GM12878 (cell line): ENCODE measurements at regions not wholly inside any gene's neighbourhood (a gene's known extent, or its start where the extent isn't known, plus 50 kb on each side); places are given as distances from the start of the nearest gene placed in this dataset.

Experiments
- ATAC-seq: fragments of 200-7000 bp; cut with Tn5 transposase; 3 replicates; pipeline ENCODE4 v1.9.1; 2020; ENCODE audit warnings: mild to moderate bottlenecking, moderate library complexity
- BruUV-seq: library from RNA; stranded (reverse); fragments of 400-500 nt; replicated peaks from 2 replicates; lab custom pipeline; 2021; lab: Mats Ljungman, UMichigan
- CTCF ChIA-PET: fragments of 300-600 bp; sonication (Branson Sonifier 250); formaldehyde crosslinking; extraction: SDS; loops from one replicate; lab custom pipeline; 2021; ENCODE audit warnings: inconsistent platforms; lab: Yijun Ruan, JAX
- POLR2A ChIA-PET: fragments of 350-600 bp; formaldehyde crosslinking; extraction: SDS; loops from one replicate; lab custom pipeline; 2021; ENCODE audit warnings: inconsistent platforms; lab: Charles Lee
- RAD21 ChIA-PET: fragments of 300-600 bp; sonication (Branson Sonifier 250); formaldehyde crosslinking; loops from one replicate; lab custom pipeline; 2023; ENCODE audit warnings: antibody characterized with exemption; ENCODE audit not compliant: unreplicated experiment; lab: Charles Lee
- SMC1A ChIA-PET: fragments of 300-600 bp; sonication (Branson Sonifier 250); formaldehyde crosslinking; loops from one replicate; lab custom pipeline; 2023; ENCODE audit not compliant: unreplicated experiment, uncharacterized antibody; lab: Charles Lee
- DNase-seq: peaks from one replicate; pipeline ENCODE4 v3.0.0-alpha.2; 2011; ENCODE audit warnings: low read depth, low spot score
- FAIRE-seq: peaks from 3 replicates; lab custom pipeline; 2011; peaks lifted over from hg19 to GRCh38; lab: Jason Lieb, UNC
- H2AFZ ChIP-seq: 2 replicates; pipeline ENCODE4 v1.6.0; 2011; ENCODE audit warnings: low read depth, low read length, control low read depth; ENCODE audit not compliant: control insufficient read depth
- H3K27ac ChIP-seq: 2 replicates; pipeline ENCODE4 v1.5.1; 2011; ENCODE audit warnings: control low read depth; ENCODE audit not compliant: control insufficient read depth, insufficient read depth
- H3K27me3 ChIP-seq, 2 experiments: replicated peaks in 1 of 2; 2 replicates each; pipeline versions ENCODE4 v1.6.0 to v1.6.1; 2011; ENCODE audit warnings: low read length in 1 of 2; ENCODE audit not compliant: control insufficient read depth in 2 of 2, insufficient read depth in 2 of 2
- H3K36me3 ChIP-seq, 2 experiments: 2 replicates each; pipeline ENCODE4 v1.5.1; 2011; ENCODE audit warnings: low read length in 1 of 2; ENCODE audit not compliant: control insufficient read depth in 2 of 2, insufficient read depth in 2 of 2
- H3K4me1 ChIP-seq: 2 replicates; pipeline ENCODE4 v1.6.1; 2011; ENCODE audit warnings: mild to moderate bottlenecking, low read length, moderate library complexity, mixed read lengths; ENCODE audit not compliant: control insufficient read depth, insufficient read depth
- H3K4me2 ChIP-seq: 2 replicates; pipeline ENCODE4 v1.6.0; 2011; ENCODE audit warnings: control low read depth; ENCODE audit not compliant: control insufficient read depth, insufficient read depth
- H3K4me3 ChIP-seq: fragments of 200-600 bp; sonication (generic); 2 replicates; pipeline ENCODE4 v1.5.1; 2016
- H3K79me2 ChIP-seq: 2 replicates; pipeline ENCODE4 v1.6.0; 2011; ENCODE audit warnings: low read length; ENCODE audit not compliant: control insufficient read depth, insufficient read depth
- H3K9ac ChIP-seq: 2 replicates; pipeline ENCODE4 v1.8.0; 2011; ENCODE audit warnings: low read length, control low read depth, mixed read lengths; ENCODE audit not compliant: control insufficient read depth, insufficient read depth
- H3K9me3 ChIP-seq: replicated peaks from 3 replicates; pipeline ENCODE4 v1.5.1; 2011; ENCODE audit warnings: mild to moderate bottlenecking, low read length; ENCODE audit not compliant: control insufficient read depth, insufficient read depth
- H4K20me1 ChIP-seq: 2 replicates; pipeline ENCODE4 v1.6.0; 2011; ENCODE audit not compliant: control insufficient read depth, insufficient read depth
- CEBPB ChIP-seq, 2 experiments: fragments of 150-350 bp in 1 of 2; IDR thresholded peaks; 2 replicates each; pipeline ENCODE4 v1.6.1; 2012 to 2014; ENCODE audit warnings: low read depth in 2 of 2, low read length in 2 of 2, borderline replicate concordance in 1 of 2, inconsistent platforms in 1 of 2
- EED ChIP-seq: sonication (generic); IDR thresholded peaks from 2 replicates; pipeline ENCODE4 v1.6.1; 2016; ENCODE audit warnings: antibody characterized with exemption, low read depth
- EP300 ChIP-seq, 2 experiments: fragments of 150-350 bp in 1 of 2; IDR thresholded peaks; 2 replicates each; pipeline ENCODE4 v1.6.1; 2011 to 2012; ENCODE audit warnings: low read depth in 2 of 2, low read length in 2 of 2, borderline replicate concordance in 1 of 2, improper control_type of control experiment in 1 of 2, inconsistent platforms in 1 of 2; ENCODE audit not compliant: control insufficient read depth in 1 of 2
- ESRRA ChIP-seq: IDR thresholded peaks from 2 replicates; pipeline ENCODE4 v1.6.1; 2012; ENCODE audit warnings: mild to moderate bottlenecking, low read length, improper control_type of control experiment
- FOXM1 ChIP-seq: IDR thresholded peaks from 2 replicates; pipeline ENCODE4 v1.6.1; 2012; ENCODE audit warnings: low read depth, mild to moderate bottlenecking, inconsistent platforms, low read length, moderate library complexity
- HCFC1 ChIP-seq: fragments of 150-350 bp; IDR thresholded peaks from 2 replicates; pipeline ENCODE4 v1.6.1; 2014; ENCODE audit warnings: low read length
- HDAC2 ChIP-seq: fragments of 200-600 bp; sonication (generic); IDR thresholded peaks from 2 replicates; pipeline ENCODE4 v1.6.1; 2017
- IKZF1 ChIP-seq: fragments of 450-650 bp; conservative IDR thresholded peaks from 2 replicates; pipeline ENCODE4 v1.6.1; 2017; ENCODE audit warnings: antibody characterized with exemption, mild to moderate bottlenecking
- POLR2A ChIP-seq: IDR thresholded peaks from 2 replicates; pipeline ENCODE4 v1.6.1; 2011; ENCODE audit warnings: low read depth, mild to moderate bottlenecking, low read length
- POLR2AphosphoS5 ChIP-seq: IDR thresholded peaks from 2 replicates; pipeline ENCODE4 v1.6.1; 2011; ENCODE audit warnings: mild to moderate bottlenecking, low read length, inconsistent platforms
- RELB ChIP-seq: fragments of 450-650 bp; IDR thresholded peaks from 2 replicates; pipeline ENCODE4 v1.6.1; 2017; ENCODE audit warnings: low read depth, mild to moderate bottlenecking, moderate library complexity
- SREBF2 ChIP-seq: IDR thresholded peaks from 2 replicates; pipeline ENCODE4 v1.6.1; 2012; ENCODE audit warnings: mild to moderate bottlenecking, low read length
- WGBS: methylation state at CpG from one replicate; pipeline ENCODE4 v1.1.6; 2016; ENCODE audit warnings: low lambda C conversion rate; ENCODE audit not compliant: insufficient replicate concordance, insufficient coverage; ENCODE audit errors: missing lambda C conversion rate; 5-methylcytosine and 5-hydroxymethylcytosine counted together
- in situ Hi-C: fragments of 300-500 bp; cut with MboI; formaldehyde crosslinking; loops from 9 replicates; pipeline ENCODE4 v1.14.3; 2018; ENCODE audit warnings: mixed read lengths
- intact Hi-C: fragments of 100-400 bp; cut with micrococcal nuclease; formaldehyde crosslinking; loops from one replicate; pipeline ENCODE4 v1.14.2; 2022; ENCODE audit not compliant: unreplicated experiment

GRCh38 chr17:71252436-71252835, 868.4 kb upstream of the SOX9 start:
- Histone ChIP-seq H3K4me2 (no peak overlapping the region), H3K79me2 (no peaks in the 10 kb centered on the region), H3K27ac (no peak overlapping the region), H4K20me1 (no peaks in the 10 kb centered on the region), H3K36me3 (no peaks in the 10 kb centered on the region), H3K9ac (no peak overlapping the region), H2AFZ (no peak overlapping the region), H3K27me3 (no peaks in the 10 kb centered on the region), H3K4me1 (no peaks in the 10 kb centered on the region), H3K4me3 (no peak overlapping the region), H3K9me3 (no peaks in the 10 kb centered on the region)
- TF ChIP-seq SREBF2 (no peak), CEBPB (IDR thresholded peaks at IDR 0.05; ENCODE audit: borderline replicate concordance in 1 of 2, low read depth in 2 of 2, low read length in 2 of 2) (no peak), HDAC2 (no peak), ESRRA (no peak), EED (no peak), IKZF1 (no peak), RELB (no peak), FOXM1 (no peak), EP300 (IDR thresholded peaks at IDR 0.05; ENCODE audit: borderline replicate concordance in 1 of 2, control insufficient read depth in 1 of 2, low read depth in 2 of 2, low read length in 2 of 2) (no peak), POLR2AphosphoS5 (no peak), POLR2A (no peak), HCFC1 (no peak)
- ATAC-seq (no peak), DNase-seq (no peak), FAIRE-seq (no peak)
- ChIA-PET RAD21 (no interaction called here), SMC1A (no interaction called here), CTCF (no interaction called here), POLR2A (no interaction called here)
- intact Hi-C loops (no loop called here), in situ Hi-C loops (no loop called here)
- WGBS, result 0% methylated on average over 1 of the region's 1 CpG
- no TSS peak for BruUV-seq
